Natural killer cell (primary cell): ENCODE measurements at regions not wholly inside any gene's neighbourhood (a gene's known extent, or its start where the extent isn't known, plus 50 kb on each side); places are given as distances from the start of the nearest gene placed in this dataset.

Source experiments
- ATAC-seq, 3 donors: fragments of 150-1000 bp in 2 of 3; fragments of 200-7000 bp in 1 of 3; cut with Tn5 transposase; 1 replicate in 1 of 3; 2 replicates in 2 of 3; pipeline ENCODE4 v1.10.0; 2021; ENCODE audit warnings: mild to moderate bottlenecking in 2 of 3, moderate library complexity in 2 of 3
- DNase-seq, 2 donors: peaks; one replicate each; pipeline versions ENCODE4 v3.0.0 to v3.0.0-alpha.2; 2013 to 2021; ENCODE audit warnings: mixed read lengths in 1 of 2
- H3K27ac ChIP-seq: one replicate; pipeline ENCODE4 v1.5.1; 2013; ENCODE audit warnings: mild to moderate bottlenecking, low read length
- H3K27me3 ChIP-seq: one replicate; pipeline ENCODE4 v1.6.1; 2013; ENCODE audit warnings: low read length; ENCODE audit not compliant: control insufficient read depth, insufficient read depth
- H3K36me3 ChIP-seq: one replicate; pipeline ENCODE4 v1.6.1; 2013; ENCODE audit warnings: low read length; ENCODE audit not compliant: control insufficient read depth, insufficient read depth
- H3K4me1 ChIP-seq: one replicate; pipeline ENCODE4 v1.6.1; 2013; ENCODE audit warnings: low read length; ENCODE audit not compliant: control insufficient read depth, insufficient read depth
- H3K4me3 ChIP-seq: one replicate; pipeline ENCODE4 v1.5.1; 2013; ENCODE audit warnings: low read length
- H3K9me3 ChIP-seq: one replicate; pipeline ENCODE4 v1.6.1; 2013; ENCODE audit warnings: low read length; ENCODE audit not compliant: control insufficient read depth, insufficient read depth
- H3K27ac Mint-ChIP-seq, 2 donors: one replicate each; pipeline ENCODE4 v1.8.0; 2022; ENCODE audit warnings: mild to moderate bottlenecking in 2 of 2, mixed read lengths in 2 of 2, moderate library complexity in 1 of 2
- H3K27me3 Mint-ChIP-seq, 2 donors: one replicate each; pipeline ENCODE4 v1.8.0; 2022; ENCODE audit warnings: low read depth in 2 of 2, mixed read lengths in 2 of 2
- H3K36me3 Mint-ChIP-seq: one replicate; pipeline ENCODE4 v1.8.0; 2022; ENCODE audit warnings: mixed read lengths
- H3K4me1 Mint-ChIP-seq, 2 donors: one replicate each; pipeline ENCODE4 v1.8.0; 2022; ENCODE audit warnings: mixed read lengths in 2 of 2
- H3K4me3 Mint-ChIP-seq: one replicate; pipeline ENCODE4 v1.8.0; 2022; ENCODE audit warnings: mild to moderate bottlenecking, moderate library complexity, mixed read lengths
- H3K9me3 Mint-ChIP-seq, 2 donors: one replicate each; pipeline ENCODE4 v1.8.0; 2022; ENCODE audit warnings: mixed read lengths in 2 of 2
- CTCF ChIP-seq: fragments of 200-600 bp; IDR thresholded peaks from one replicate; pipeline ENCODE4 v1.8.0; 2022; ENCODE audit warnings: antibody characterized with exemption
- WGBS: methylation state at CpG from one replicate; pipeline ENCODE4 v1.1.7; 2013; ENCODE audit warnings: missing lambda C conversion rate; ENCODE audit not compliant: insufficient coverage; 5-methylcytosine and 5-hydroxymethylcytosine counted together
- intact Hi-C: fragments of 100-400 bp; cut with micrococcal nuclease; formaldehyde crosslinking; loops from one replicate; pipeline ENCODE4 v1.14.2; 2022

GRCh38 chr3:70808881-70809280, 496.4 kb upstream of the MDFIC2 start:
- H3K36me3 Mint-ChIP-seq, result no peaks in the 10 kb centered on the region
- no peak overlapping the region for H3K4me3 Mint-ChIP-seq
- Histone ChIP-seq H3K27ac (no peak overlapping the region), H3K36me3 (no peaks in the 10 kb centered on the region), H3K27me3 (no peaks in the 10 kb centered on the region), H3K9me3 (no peaks in the 10 kb centered on the region), H3K4me3 (no peak overlapping the region), H3K4me1 (no peaks in the 10 kb centered on the region)
- TF ChIP-seq CTCF, result no peak
- H3K9me3 Mint-ChIP-seq, result no peaks in the 10 kb centered on the region
- H3K27me3 Mint-ChIP-seq, result peaks cover 6 to 29% of the 10 kb centered on the region in 2 donors
- ATAC-seq (no peak), DNase-seq (no peak)
- intact Hi-C loops, result no loop called here
- no peaks in the 10 kb centered on the region for H3K4me1 Mint-ChIP-seq
- no peak overlapping the region for H3K27ac Mint-ChIP-seq
- WGBS, result 83% methylated on average over 1 of the region's 1 CpG

DNA sequence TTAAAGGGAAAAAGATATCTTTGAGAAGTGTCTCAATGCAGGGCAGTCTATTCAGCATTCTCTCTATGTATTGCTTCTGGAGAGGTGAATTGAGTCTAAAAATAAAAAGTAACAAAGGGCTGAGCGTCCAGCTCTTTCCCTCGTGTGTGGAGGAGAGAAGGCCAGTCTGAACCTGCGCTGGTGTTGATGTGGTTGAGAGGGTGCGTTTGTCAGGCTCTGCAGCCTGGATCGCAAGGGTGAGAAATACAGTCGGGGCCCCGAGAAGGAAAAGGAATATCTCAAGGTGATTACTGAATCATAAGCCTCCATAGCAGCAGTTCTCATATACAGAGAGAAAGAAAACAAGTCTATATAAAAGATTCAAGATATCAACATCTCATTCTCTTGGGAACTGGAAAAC, 494.1 kb upstream of the MDFIC2 start:
- no peaks in the 10 kb centered on the region for H3K27me3 ChIP-seq
- WGBS, result 94% methylated on average over 4 of the region's 7 CpGs
- H3K36me3 Mint-ChIP-seq, result no peaks in the 10 kb centered on the region
- ATAC-seq (no peak), DNase-seq (no peak)
- no peaks in the 10 kb centered on the region for H3K4me1 ChIP-seq
- no peak overlapping the region for H3K27ac Mint-ChIP-seq
- H3K4me3 Mint-ChIP-seq, result no peak overlapping the region
- no peaks in the 10 kb centered on the region for H3K9me3 ChIP-seq
- intact Hi-C loops, result no loop called here
- no peak overlapping the region for H3K4me3 ChIP-seq
- H3K36me3 ChIP-seq, result no peaks in the 10 kb centered on the region
- TF ChIP-seq CTCF, result no peak
- H3K27ac ChIP-seq, result no peak overlapping the region
- peaks cover 7 to 23% of the 10 kb centered on the region in 2 donors for H3K27me3 Mint-ChIP-seq
- H3K4me1 Mint-ChIP-seq, result no peaks in the 10 kb centered on the region
- no peaks in the 10 kb centered on the region for H3K9me3 Mint-ChIP-seq

- no peak for TF ChIP-seq CTCF
- Mint-ChIP-seq H3K27ac (no peak overlapping the region), H3K27me3 (peaks cover 10 to 21% of the 10 kb centered on the region in 2 donors)
These were observed 493.6 kb upstream of the MDFIC2 start for GRCh38 chr3:70806021-70806420.

DNA sequence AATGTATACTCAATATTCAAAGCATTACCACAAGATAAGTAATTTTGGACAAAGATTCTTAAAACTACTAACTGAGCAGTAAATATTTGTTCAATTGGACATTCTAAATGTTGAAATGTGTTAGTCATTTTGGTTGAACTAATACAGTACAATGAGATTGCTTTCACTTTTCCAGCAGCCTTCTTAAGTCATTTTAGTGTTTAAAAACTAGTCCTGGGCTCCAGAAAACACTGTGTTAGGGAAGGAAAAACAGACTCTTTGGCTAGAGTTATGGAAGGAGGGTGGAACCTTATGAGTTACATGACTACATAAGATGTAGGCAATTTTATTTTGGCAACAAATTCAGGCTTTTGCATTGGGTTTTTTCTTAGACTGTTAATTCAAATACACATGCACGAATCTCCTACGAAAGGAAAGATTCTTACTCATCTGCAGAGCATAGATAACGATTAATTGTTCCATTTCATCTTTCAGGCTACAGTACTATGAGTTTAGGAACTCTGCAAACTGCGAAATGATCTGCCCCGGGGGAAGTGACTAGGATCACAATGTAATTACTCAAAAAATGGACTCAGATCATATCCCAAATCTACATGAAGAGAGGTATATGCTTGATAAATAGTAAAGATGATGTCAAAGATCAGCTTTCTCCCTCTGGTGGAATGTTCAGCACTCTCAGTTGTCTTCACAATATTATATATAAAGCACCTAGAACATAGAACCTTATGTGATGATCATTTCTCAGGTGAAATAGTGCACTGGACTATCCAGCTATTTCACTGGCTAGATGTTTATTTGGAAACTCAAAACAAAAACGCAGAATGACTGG, 492.8 kb upstream of the MDFIC2 start:
- Mint-ChIP-seq H3K4me3 (no peak overlapping the region), H3K9me3 (no peaks in the 10 kb centered on the region), H3K27me3 (peaks cover 12 to 22% of the 10 kb centered on the region in 2 donors), H3K4me1 (no peaks in the 10 kb centered on the region), H3K27ac (no peak overlapping the region), H3K36me3 (no peaks in the 10 kb centered on the region)
- Histone ChIP-seq H3K4me1 (no peaks in the 10 kb centered on the region), H3K27me3 (no peaks in the 10 kb centered on the region), H3K36me3 (no peaks in the 10 kb centered on the region), H3K27ac (no peak overlapping the region), H3K9me3 (no peaks in the 10 kb centered on the region), H3K4me3 (no peak overlapping the region)
- intact Hi-C loops, result no loop called here
- ATAC-seq (no peak), DNase-seq (no peak)
- TF ChIP-seq CTCF, result no peak
- 76% methylated on average over 5 of the region's 6 CpGs for WGBS

More at GRCh38 chr3:70806021-70806420, 493.6 kb upstream of the MDFIC2 start:
- H3K4me1 Mint-ChIP-seq, result no peaks in the 10 kb centered on the region
- H3K36me3 ChIP-seq, result no peaks in the 10 kb centered on the region
- no peaks in the 10 kb centered on the region for H3K27me3 ChIP-seq
- DNase-seq, result no peak
- intact Hi-C loops, result no loop called here
- no peaks in the 10 kb centered on the region for H3K9me3 Mint-ChIP-seq
- H3K36me3 Mint-ChIP-seq, result no peaks in the 10 kb centered on the region
- WGBS, result 94% methylated on average over 6 of the region's 6 CpGs
- H3K4me3 ChIP-seq, result no peak overlapping the region
- H3K9me3 ChIP-seq, result no peaks in the 10 kb centered on the region
- H3K4me3 Mint-ChIP-seq, result no peak overlapping the region
- H3K4me1 ChIP-seq, result no peaks in the 10 kb centered on the region
- H3K27ac ChIP-seq, result no peak overlapping the region
- no peak for ATAC-seq
